ENCODE measurements at regions not wholly inside any gene's neighbourhood (a gene's known extent, or its start where the extent isn't known, plus 50 kb on each side); places are given as distances from the start of the nearest gene placed in this dataset.
"Not testable (repeated sequence)": the region's sequence is repeated elsewhere in the genome, so short reads cannot be mapped to it uniquely, and the experiment has no call there.

DNA sequence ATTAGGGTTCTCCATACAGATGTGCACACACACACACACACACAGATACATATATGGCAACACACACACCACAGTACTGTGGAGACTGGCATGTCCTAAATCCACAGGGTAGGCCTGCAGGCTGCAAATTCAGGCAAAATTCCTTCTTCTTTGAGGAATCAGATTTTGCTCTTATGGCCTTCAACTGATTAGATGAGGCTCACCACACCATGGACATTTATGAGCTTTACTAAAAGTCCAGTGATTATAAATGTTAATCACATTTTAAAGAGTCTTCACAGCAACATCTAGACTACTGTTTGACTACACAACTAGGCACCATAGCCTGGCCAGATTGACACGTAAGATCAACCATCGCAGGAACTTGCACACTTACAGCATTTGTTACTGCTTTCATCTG lies 140.3 kb upstream of the UBE3A start:
- Histone ChIP-seq H3K27ac (no peak overlapping the region), H3K27me3 (no peaks in the 10 kb centered on the region), H3K36me3 (no peaks in the 10 kb centered on the region), H3K9me3 (peaks cover 0 to 2% (median 0%) of the 10 kb centered on the region in 4 donors), H3K4me3 (no peak overlapping the region), H3K4me1 (no peaks in the 10 kb centered on the region)
- TF ChIP-seq POLR2A (IDR thresholded peaks at IDR 0.05): no peak
- TF ChIP-seq, protein P1, sequence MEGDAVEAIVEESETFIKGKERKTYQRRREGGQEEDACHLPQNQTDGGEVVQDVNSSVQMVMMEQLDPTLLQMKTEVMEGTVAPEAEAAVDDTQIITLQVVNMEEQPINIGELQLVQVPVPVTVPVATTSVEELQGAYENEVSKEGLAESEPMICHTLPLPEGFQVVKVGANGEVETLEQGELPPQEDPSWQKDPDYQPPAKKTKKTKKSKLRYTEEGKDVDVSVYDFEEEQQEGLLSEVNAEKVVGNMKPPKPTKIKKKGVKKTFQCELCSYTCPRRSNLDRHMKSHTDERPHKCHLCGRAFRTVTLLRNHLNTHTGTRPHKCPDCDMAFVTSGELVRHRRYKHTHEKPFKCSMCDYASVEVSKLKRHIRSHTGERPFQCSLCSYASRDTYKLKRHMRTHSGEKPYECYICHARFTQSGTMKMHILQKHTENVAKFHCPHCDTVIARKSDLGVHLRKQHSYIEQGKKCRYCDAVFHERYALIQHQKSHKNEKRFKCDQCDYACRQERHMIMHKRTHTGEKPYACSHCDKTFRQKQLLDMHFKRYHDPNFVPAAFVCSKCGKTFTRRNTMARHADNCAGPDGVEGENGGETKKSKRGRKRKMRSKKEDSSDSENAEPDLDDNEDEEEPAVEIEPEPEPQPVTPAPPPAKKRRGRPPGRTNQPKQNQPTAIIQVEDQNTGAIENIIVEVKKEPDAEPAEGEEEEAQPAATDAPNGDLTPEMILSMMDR (IDR thresholded peaks at IDR 0.05): no peak
- DNase-seq: no peak

- no peak for TF ChIP-seq POLR2A (IDR thresholded peaks at IDR 0.05)
- TF ChIP-seq, protein P1 (IDR thresholded peaks at IDR 0.05): no peak
- Histone ChIP-seq H3K36me3 (no peaks in the 10 kb centered on the region), H3K4me1 (no peaks in the 10 kb centered on the region), H3K9me3 (peaks cover 0 to 6% (median 0%) of the 10 kb centered on the region in 4 donors), H3K27ac (no peak overlapping the region), H3K4me3 (no peak overlapping the region), H3K27me3 (no peaks in the 10 kb centered on the region)
- no peak for DNase-seq
These were observed 133.4 kb upstream of the UBE3A start for GRCh38 chr15:25572191-25572590.

- no peak for DNase-seq
These were observed 129.9 kb upstream of the UBE3A start for GRCh38 chr15:25568751-25569150.

DNA sequence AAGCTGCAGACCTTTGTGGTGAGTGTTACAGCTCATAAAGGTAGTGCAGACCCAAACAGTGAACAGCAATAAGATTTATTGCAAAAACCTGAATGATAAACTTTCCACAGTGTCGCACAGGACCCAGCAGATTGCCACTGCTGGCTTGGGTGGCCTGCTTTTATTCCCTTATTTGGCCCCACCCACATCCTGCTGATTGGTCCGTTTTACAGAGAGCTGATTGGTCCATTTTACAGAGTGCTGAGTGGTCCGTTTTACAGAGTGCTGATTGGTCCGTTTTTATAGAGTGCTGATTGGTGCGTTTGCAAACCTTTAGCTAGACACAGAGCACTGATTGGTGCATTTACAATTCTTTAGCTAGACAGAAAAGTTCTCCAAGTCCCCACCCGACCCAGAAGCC lies 127.7 kb upstream of the UBE3A start:
- H3K9me3 ChIP-seq, H3K4me1 ChIP-seq: not testable (repeated sequence)

More at GRCh38 chr15:25568751-25569150, 129.9 kb upstream of the UBE3A start:
- no peak overlapping the region for H3K27ac ChIP-seq
- H3K4me3 ChIP-seq: no peak overlapping the region
- H3K27me3 ChIP-seq: no peaks in the 10 kb centered on the region
- H3K9me3 ChIP-seq: peaks cover 0 to 6% (median 0%) of the 10 kb centered on the region in 4 donors
- no peaks in the 10 kb centered on the region for H3K4me1 ChIP-seq
- no peak for TF ChIP-seq POLR2A (IDR thresholded peaks at IDR 0.05)
- TF ChIP-seq, protein P1 (IDR thresholded peaks at IDR 0.05): no peak
- no peaks in the 10 kb centered on the region for H3K36me3 ChIP-seq

GRCh38 chr15:25565470-25566264 lies 126.8 kb upstream of the UBE3A start:
- no peak for DNase-seq
- Histone ChIP-seq H3K27me3 (no peaks in the 10 kb centered on the region), H3K27ac (no peak overlapping the region), H3K4me3 (no peak overlapping the region), H3K36me3 (no peaks in the 10 kb centered on the region), H3K4me1 (no peaks in the 10 kb centered on the region), H3K9me3 (peaks cover 0 to 6% (median 0%) of the 10 kb centered on the region in 4 donors)
- TF ChIP-seq POLR2A (IDR thresholded peaks at IDR 0.05): no peak
- TF ChIP-seq, protein P1 (IDR thresholded peaks at IDR 0.05): no peak

More for the DNA sequence above, 127.7 kb upstream of the UBE3A start:
- DNase-seq, H3K27me3 ChIP-seq, H3K27ac ChIP-seq, H3K36me3 ChIP-seq, H3K4me3 ChIP-seq: not testable (repeated sequence)

GRCh38 chr15:25563596-25563995 lies 124.8 kb upstream of the UBE3A start:
- TF ChIP-seq POLR2A (IDR thresholded peaks at IDR 0.05): no peak
- TF ChIP-seq, protein P1 (IDR thresholded peaks at IDR 0.05): no peak
- no peak for DNase-seq
- Histone ChIP-seq H3K4me3 (no peak overlapping the region), H3K36me3 (no peaks in the 10 kb centered on the region), H3K27ac (no peak overlapping the region), H3K9me3 (peaks cover 0 to under 1% (median 0%) of the 10 kb centered on the region in 4 donors), H3K4me1 (no peaks in the 10 kb centered on the region), H3K27me3 (no peaks in the 10 kb centered on the region)

Measured in Peyer's patch (tissue), 4 donors.